OCI-LY1 (cell line): ENCODE measurements at regions not wholly inside any gene's neighbourhood (a gene's known extent, or its start where the extent isn't known, plus 50 kb on each side); places are given as distances from the start of the nearest gene placed in this dataset.

Experiments used
- H2AFZ ChIP-seq: fragments of 200-600 bp; sonication (generic), shearing (Covaris generic); 2 replicates; pipeline ENCODE4 v1.6.0; 2014; ENCODE audit warnings: antibody characterized with exemption, mild to moderate bottlenecking, low read length
- H3F3A ChIP-seq: fragments of 200-600 bp; sonication (generic), shearing (Covaris generic); 2 replicates; pipeline ENCODE4 v1.6.0; 2014; ENCODE audit warnings: mild to moderate bottlenecking, antibody characterized with exemption, low read length, moderate library complexity; ENCODE audit not compliant: insufficient read depth
- H3K27ac ChIP-seq: fragments of 200-600 bp; sonication (generic); 2 replicates; pipeline ENCODE4 v1.5.1; 2014; ENCODE audit warnings: low read length, mixed run types, mild to moderate bottlenecking, low read depth; ENCODE audit not compliant: poor library complexity, severe bottlenecking
- H3K27me3 ChIP-seq: fragments of 200-600 bp; sonication (generic); 2 replicates; pipeline ENCODE4 v1.6.0; 2014; ENCODE audit warnings: antibody characterized with exemption, mild to moderate bottlenecking, low read length, moderate library complexity; ENCODE audit not compliant: insufficient read depth
- H3K36me3 ChIP-seq: fragments of 200-600 bp; sonication (generic); 2 replicates; pipeline ENCODE4 v1.6.1; 2014; ENCODE audit warnings: mild to moderate bottlenecking, antibody characterized with exemption, low read length, moderate library complexity, mixed read lengths; ENCODE audit not compliant: insufficient read depth
- H3K4me1 ChIP-seq: fragments of 200-600 bp; sonication (generic); 2 replicates; pipeline ENCODE4 v1.5.1; 2014; ENCODE audit warnings: mild to moderate bottlenecking, low read length, moderate library complexity; ENCODE audit not compliant: insufficient read depth, severe bottlenecking
- H3K4me2 ChIP-seq: fragments of 200-600 bp; sonication (generic), shearing (Covaris generic); 2 replicates; pipeline ENCODE4 v1.6.1; 2014; ENCODE audit warnings: low read length
- H3K4me3 ChIP-seq: fragments of 200-600 bp; sonication (generic); 2 replicates; pipeline ENCODE4 v1.5.1; 2014; ENCODE audit warnings: low read length, low read depth, mild to moderate bottlenecking, mixed read lengths; ENCODE audit not compliant: poor library complexity, severe bottlenecking
- H3K79me2 ChIP-seq: fragments of 200-600 bp; shearing (Covaris generic); 2 replicates; pipeline ENCODE4 v1.6.1; 2016; ENCODE audit warnings: mixed run types, low read length, mixed read lengths; ENCODE audit not compliant: insufficient read depth
- H3K9ac ChIP-seq: fragments of 200-600 bp; sonication (generic), shearing (Covaris generic); 2 replicates; pipeline ENCODE4 v1.6.1; 2014; ENCODE audit warnings: mild to moderate bottlenecking, low read length, mixed read lengths
- H3K9me2 ChIP-seq: fragments of 200-600 bp; sonication (generic), shearing (Covaris generic); 2 replicates; pipeline ENCODE4 v1.6.1; 2014; ENCODE audit warnings: low read depth, mild to moderate bottlenecking, low read length, mixed read lengths
- H3K9me3 ChIP-seq: fragments of 200-600 bp; shearing (Covaris generic); 2 replicates; pipeline ENCODE4 v1.6.1; 2014; ENCODE audit warnings: low read length, mixed read lengths
- H4K20me1 ChIP-seq: fragments of 200-600 bp; sonication (generic), shearing (Covaris generic); 2 replicates; pipeline ENCODE4 v1.6.0; 2016; ENCODE audit warnings: mild to moderate bottlenecking, low read length; ENCODE audit not compliant: insufficient read depth
- CTCF ChIP-seq: fragments of 200-600 bp; sonication (generic), shearing (Covaris generic); IDR thresholded peaks from 2 replicates; pipeline ENCODE4 v1.5.1; 2017; ENCODE audit warnings: mild to moderate bottlenecking, antibody characterized with exemption, low read length, moderate library complexity, mixed read lengths
- EZH2 ChIP-seq: fragments of 200-600 bp; sonication (generic), shearing (Covaris generic); IDR thresholded peaks from 2 replicates; pipeline ENCODE4 v1.8.0; 2017; ENCODE audit warnings: borderline replicate concordance, mixed run types, mild to moderate bottlenecking, antibody characterized with exemption, low read length, moderate library complexity, mixed read lengths

DNA sequence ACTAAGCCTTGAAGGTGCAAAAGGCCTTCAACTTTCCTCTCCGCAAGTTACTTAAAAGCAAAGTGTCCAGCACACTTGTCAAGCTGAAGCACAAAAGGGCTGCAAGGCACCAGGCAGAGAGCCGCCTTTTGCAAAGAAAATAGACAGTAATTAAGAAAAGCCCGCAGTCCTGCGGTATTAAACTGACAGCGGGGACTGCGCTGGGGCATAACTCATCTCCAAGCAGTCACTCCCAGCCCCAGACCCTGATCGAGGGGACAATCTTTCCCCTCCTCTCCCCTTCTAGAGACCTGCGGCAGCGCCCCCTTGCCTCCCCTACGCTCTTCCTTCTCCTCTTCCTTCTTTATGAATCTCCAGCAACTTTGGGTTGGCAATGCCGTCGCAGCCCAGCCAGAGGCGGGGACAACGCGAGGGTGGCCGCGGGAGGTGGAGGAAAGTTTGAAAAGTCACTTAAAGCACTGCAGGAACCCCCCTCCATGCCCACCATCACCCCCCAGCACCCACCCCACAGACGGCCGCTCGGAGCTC is 200.9 kb upstream of the CAND1 start:
- no peak overlapping the region for H3K9ac ChIP-seq
- no peaks in the 10 kb centered on the region for H3K27me3 ChIP-seq
- H3K4me2 ChIP-seq: peak overlapping the region; percentile 64; the same call in 1 of the 2 replicates
- no peak overlapping the region for H3K27ac ChIP-seq
- no peaks in the 10 kb centered on the region for H4K20me1 ChIP-seq
- no peak overlapping the region for H2AFZ ChIP-seq
- no peaks in the 10 kb centered on the region for H3F3A ChIP-seq
- H3K36me3 ChIP-seq: no peaks in the 10 kb centered on the region
- no peaks in the 10 kb centered on the region for H3K79me2 ChIP-seq
- TF ChIP-seq CTCF: no peak
- TF ChIP-seq EZH2: no peak
- H3K9me2 ChIP-seq: no peaks in the 10 kb centered on the region
- H3K4me1 ChIP-seq: no peaks in the 10 kb centered on the region
- H3K4me3 ChIP-seq: no peak overlapping the region
- H3K9me3 ChIP-seq: no peaks in the 10 kb centered on the region

GRCh38 chr12:67068761-67069450 is 200.3 kb upstream of the CAND1 start:
- TF ChIP-seq CTCF: no peak
- no peak for TF ChIP-seq EZH2
- Histone ChIP-seq H3K27me3 (no peaks in the 10 kb centered on the region), H3K36me3 (no peaks in the 10 kb centered on the region), H3K79me2 (no peaks in the 10 kb centered on the region), H4K20me1 (no peaks in the 10 kb centered on the region), H3K9me2 (no peaks in the 10 kb centered on the region), H3K4me3 (peak overlapping the region; percentile 50), H3K27ac (no peak overlapping the region), H3K9ac (no peak overlapping the region), H3K4me1 (no peaks in the 10 kb centered on the region), H2AFZ (no peak overlapping the region), H3K9me3 (no peaks in the 10 kb centered on the region), H3F3A (no peaks in the 10 kb centered on the region), H3K4me2 (peak overlapping the region; percentile 64)

DNA sequence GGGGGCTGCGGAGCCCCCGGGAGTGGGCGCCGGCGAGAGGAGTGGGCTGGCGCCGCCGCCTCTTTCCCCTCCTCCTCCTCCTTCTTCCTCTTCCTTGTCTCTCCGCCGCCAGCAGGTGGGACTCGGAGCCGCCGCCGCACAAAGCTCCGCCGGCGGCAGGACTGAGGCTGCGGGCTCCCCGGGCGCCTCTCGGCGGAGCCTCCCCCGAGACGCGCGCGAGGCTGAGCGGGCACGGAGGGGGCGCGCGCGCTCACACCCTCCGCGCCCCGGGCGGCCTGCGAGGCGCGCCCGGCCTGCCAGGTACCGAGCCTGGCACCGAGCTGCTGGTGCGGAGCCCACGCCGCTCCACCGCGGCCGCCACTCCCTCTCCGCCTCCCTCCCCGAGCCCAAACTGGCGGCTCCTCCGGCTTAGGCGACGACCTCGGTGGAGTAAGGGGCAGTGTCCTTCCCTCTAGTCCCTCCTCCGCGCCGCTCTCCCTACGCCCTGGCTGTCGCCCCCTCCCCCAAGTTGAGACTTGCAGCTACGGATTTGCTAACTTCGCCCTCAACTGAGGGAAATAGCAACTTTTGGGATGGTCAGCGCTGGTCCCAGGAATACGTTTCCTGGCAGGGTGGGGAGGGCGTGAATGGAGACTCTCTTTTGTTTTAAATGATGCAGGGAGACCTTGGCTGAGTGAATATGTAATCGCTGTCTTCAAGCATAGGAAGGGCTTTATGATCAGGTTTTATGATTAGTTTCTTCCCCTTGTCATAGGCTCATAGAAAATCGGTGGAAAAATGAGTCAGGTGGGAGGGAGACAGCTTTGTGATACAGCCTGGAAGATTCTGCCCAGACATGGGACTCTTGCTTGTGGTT is 199.5 kb upstream of the CAND1 start:
- Histone ChIP-seq H3K9me3 (no peaks in the 10 kb centered on the region), H3K79me2 (no peaks in the 10 kb centered on the region), H2AFZ (no peak overlapping the region), H3K27me3 (no peaks in the 10 kb centered on the region), H3K9ac (no peak overlapping the region), H3K9me2 (no peaks in the 10 kb centered on the region), H4K20me1 (no peaks in the 10 kb centered on the region), H3K36me3 (no peaks in the 10 kb centered on the region), H3K4me1 (no peaks in the 10 kb centered on the region), H3F3A (no peaks in the 10 kb centered on the region), H3K4me2 (peak overlapping the region; percentile 64), H3K27ac (no peak overlapping the region), H3K4me3 (peak overlapping the region; percentile 50)
- TF ChIP-seq EZH2 (no peak), CTCF (no peak)
